ENCODE measurements at regions not wholly inside any gene's neighbourhood (a gene's known extent, or its start where the extent isn't known, plus 50 kb on each side); places are given as distances from the start of the nearest gene placed in this dataset.

DNA sequence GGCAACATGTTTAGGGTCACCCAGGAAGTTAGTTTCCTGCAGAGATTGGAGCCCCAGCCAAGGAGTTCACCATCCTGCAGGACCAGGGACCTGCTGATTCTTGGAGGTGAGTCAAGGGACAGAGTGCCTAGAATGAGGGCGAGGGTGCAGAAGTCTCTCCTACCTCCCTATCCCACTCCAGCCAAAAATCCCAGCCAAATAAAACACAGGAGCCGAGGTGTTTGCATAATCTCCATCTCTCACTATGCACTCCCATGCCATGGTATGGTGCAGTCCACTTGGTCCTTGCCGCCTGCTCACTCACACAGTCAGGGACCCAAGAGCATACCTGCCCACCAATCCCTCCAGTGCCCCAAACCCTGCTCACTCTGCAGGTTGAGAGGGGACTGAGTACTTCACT is 294.2 kb downstream of the UACA start:
- TF ChIP-seq, protein P1, sequence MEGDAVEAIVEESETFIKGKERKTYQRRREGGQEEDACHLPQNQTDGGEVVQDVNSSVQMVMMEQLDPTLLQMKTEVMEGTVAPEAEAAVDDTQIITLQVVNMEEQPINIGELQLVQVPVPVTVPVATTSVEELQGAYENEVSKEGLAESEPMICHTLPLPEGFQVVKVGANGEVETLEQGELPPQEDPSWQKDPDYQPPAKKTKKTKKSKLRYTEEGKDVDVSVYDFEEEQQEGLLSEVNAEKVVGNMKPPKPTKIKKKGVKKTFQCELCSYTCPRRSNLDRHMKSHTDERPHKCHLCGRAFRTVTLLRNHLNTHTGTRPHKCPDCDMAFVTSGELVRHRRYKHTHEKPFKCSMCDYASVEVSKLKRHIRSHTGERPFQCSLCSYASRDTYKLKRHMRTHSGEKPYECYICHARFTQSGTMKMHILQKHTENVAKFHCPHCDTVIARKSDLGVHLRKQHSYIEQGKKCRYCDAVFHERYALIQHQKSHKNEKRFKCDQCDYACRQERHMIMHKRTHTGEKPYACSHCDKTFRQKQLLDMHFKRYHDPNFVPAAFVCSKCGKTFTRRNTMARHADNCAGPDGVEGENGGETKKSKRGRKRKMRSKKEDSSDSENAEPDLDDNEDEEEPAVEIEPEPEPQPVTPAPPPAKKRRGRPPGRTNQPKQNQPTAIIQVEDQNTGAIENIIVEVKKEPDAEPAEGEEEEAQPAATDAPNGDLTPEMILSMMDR (IDR thresholded peaks at IDR 0.05; ENCODE audit: insufficient read depth, low read length, poor library complexity, severe bottlenecking) = no peak
- no peaks in the 10 kb centered on the region for H3K36me3 ChIP-seq (ENCODE audit: control insufficient read depth, insufficient read depth, low read length)
- DNase-seq (ENCODE audit: low read depth) = no peak
- no peak overlapping the region for H3K4me3 ChIP-seq (ENCODE audit: low read depth, low read length)
- H3K27me3 ChIP-seq (ENCODE audit: control insufficient read depth, insufficient read depth, low read length) = peaks cover 24% of the 10 kb centered on the region

GRCh38 chr15:70466895-70467529 is 296.3 kb downstream of the UACA start:
- H3K27me3 ChIP-seq (ENCODE audit: control insufficient read depth, insufficient read depth, low read length) = peaks cover 25% of the 10 kb centered on the region
- H3K4me3 ChIP-seq (ENCODE audit: low read depth, low read length) = no peak overlapping the region
- TF ChIP-seq, protein P1 (IDR thresholded peaks at IDR 0.05; ENCODE audit: insufficient read depth, low read length, poor library complexity, severe bottlenecking) = peak; percentile 79
- no peaks in the 10 kb centered on the region for H3K36me3 ChIP-seq (ENCODE audit: control insufficient read depth, insufficient read depth, low read length)
- no peak for DNase-seq (ENCODE audit: low read depth)

- TF ChIP-seq, protein P1 (IDR thresholded peaks at IDR 0.05; ENCODE audit: insufficient read depth, low read length, poor library complexity, severe bottlenecking) = no peak
- Histone ChIP-seq H3K27me3 (ENCODE audit: control insufficient read depth, insufficient read depth, low read length) (peaks cover 25% of the 10 kb centered on the region), H3K36me3 (ENCODE audit: control insufficient read depth, insufficient read depth, low read length) (no peaks in the 10 kb centered on the region), H3K4me3 (ENCODE audit: low read depth, low read length) (no peak overlapping the region)
- DNase-seq (ENCODE audit: low read depth) = no peak
Measured at GRCh38 chr15:70466305-70466704, 297.1 kb downstream of the UACA start.

GRCh38 chr15:70465812-70466211 is 297.5 kb downstream of the UACA start:
- TF ChIP-seq, protein P1 (IDR thresholded peaks at IDR 0.05; ENCODE audit: insufficient read depth, low read length, poor library complexity, severe bottlenecking) = no peak
- Histone ChIP-seq H3K4me3 (ENCODE audit: low read depth, low read length) (no peak overlapping the region), H3K36me3 (ENCODE audit: control insufficient read depth, insufficient read depth, low read length) (no peaks in the 10 kb centered on the region), H3K27me3 (ENCODE audit: control insufficient read depth, insufficient read depth, low read length) (peaks cover 25% of the 10 kb centered on the region)
- no peak for DNase-seq (ENCODE audit: low read depth)

GRCh38 chr15:70463453-70463834 is 299.9 kb downstream of the UACA start:
- TF ChIP-seq, protein P1 (IDR thresholded peaks at IDR 0.05; ENCODE audit: insufficient read depth, low read length, poor library complexity, severe bottlenecking) = no peak
- Histone ChIP-seq H3K36me3 (ENCODE audit: control insufficient read depth, insufficient read depth, low read length) (no peaks in the 10 kb centered on the region), H3K27me3 (ENCODE audit: control insufficient read depth, insufficient read depth, low read length) (peaks cover 14% of the 10 kb centered on the region), H3K4me3 (ENCODE audit: low read depth, low read length) (no peak overlapping the region)
- DNase-seq (ENCODE audit: low read depth) = no peak

DNA sequence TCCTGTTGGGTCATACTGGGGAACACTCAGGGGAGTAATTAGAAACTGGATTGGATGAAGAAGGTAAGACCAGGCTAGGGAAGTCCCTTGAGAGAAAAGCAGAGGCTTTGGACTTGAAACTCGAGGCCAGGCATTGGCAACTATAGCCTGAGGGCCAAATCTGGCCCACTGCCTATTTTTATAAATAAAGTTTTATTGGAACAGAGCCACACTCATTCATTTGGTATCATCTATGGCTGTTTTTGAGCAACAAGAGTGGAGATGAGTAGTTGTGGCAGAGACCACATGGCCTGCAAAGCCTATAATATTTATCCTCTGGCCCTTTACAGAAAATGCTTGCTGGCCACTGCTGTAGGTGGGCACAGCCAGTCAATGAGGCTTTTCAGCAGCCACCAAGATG is 301.4 kb downstream of the UACA start:
- Histone ChIP-seq H3K27me3 (ENCODE audit: control insufficient read depth, insufficient read depth, low read length) (peaks cover 11% of the 10 kb centered on the region), H3K4me3 (ENCODE audit: low read depth, low read length) (no peak overlapping the region), H3K36me3 (ENCODE audit: control insufficient read depth, insufficient read depth, low read length) (no peaks in the 10 kb centered on the region)
- TF ChIP-seq, protein P1 (IDR thresholded peaks at IDR 0.05; ENCODE audit: insufficient read depth, low read length, poor library complexity, severe bottlenecking) = no peak
- no peak for DNase-seq (ENCODE audit: low read depth)
